Suprapubic skin (tissue), 4 donors: ENCODE measurements at regions not wholly inside any gene's neighbourhood (a gene's known extent, or its start where the extent isn't known, plus 50 kb on each side); places are given as distances from the start of the nearest gene placed in this dataset.

Source experiments
- CTCF ChIP-seq, 2 donors: fragments of 200-600 bp in 1 of 2; fragments of 450-650 bp in 1 of 2; sonication (generic) in 1 of 2; IDR thresholded peaks; one replicate each; pipeline ENCODE4 v1.5.1; 2016 to 2019; ENCODE audit warnings: antibody characterized with exemption in 2 of 2, mild to moderate bottlenecking in 1 of 2, moderate library complexity in 1 of 2
- EP300 ChIP-seq: sonication (generic); formaldehyde crosslinking; IDR thresholded peaks from one replicate; pipeline ENCODE4 v1.6.1; 2017; ENCODE audit warnings: antibody characterized with exemption
- POLR2A ChIP-seq, 2 donors: fragments of 450-650 bp; IDR thresholded peaks; one replicate each; pipeline ENCODE4 v1.6.1; 2017; ENCODE audit warnings: antibody characterized with exemption in 2 of 2, mild to moderate bottlenecking in 2 of 2, moderate library complexity in 2 of 2
- POLR2AphosphoS5 ChIP-seq, 3 donors: sonication (generic); formaldehyde crosslinking; IDR thresholded peaks; one replicate each; pipeline ENCODE4 v1.6.1; 2017; ENCODE audit warnings: antibody characterized with exemption in 3 of 3

DNA sequence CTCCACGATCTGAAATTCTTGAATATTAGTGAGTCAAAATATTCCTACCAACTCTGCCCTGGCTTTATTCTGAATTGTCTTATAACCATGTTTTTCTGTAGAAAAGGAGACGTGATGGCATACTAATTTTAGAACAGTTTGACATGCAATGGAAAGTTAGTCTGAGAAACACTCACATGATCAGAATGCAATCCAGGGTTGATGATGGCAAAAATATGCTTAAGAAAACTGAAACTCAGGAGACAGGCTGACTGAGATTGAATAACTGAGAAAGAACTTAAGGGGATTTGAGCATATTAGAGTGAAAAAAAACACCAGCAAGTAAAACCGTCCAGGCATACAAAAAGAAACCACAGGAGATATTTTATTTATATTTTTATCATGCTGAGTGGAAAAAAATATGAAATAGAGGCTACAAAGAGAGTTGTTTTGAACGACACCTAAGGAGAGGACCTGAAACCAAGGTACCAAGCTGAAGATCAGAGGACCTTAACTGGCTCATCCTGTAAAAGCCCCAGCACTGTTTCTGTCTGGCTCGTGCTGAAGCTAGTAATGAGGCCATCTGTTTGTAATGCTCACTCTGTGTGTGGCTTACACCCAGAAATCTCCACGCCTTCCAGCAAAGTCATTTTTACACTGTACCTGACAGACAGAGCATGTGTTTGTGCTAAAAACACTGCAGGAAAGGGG lies 437.2 kb upstream of the PKDCC start:
- TF ChIP-seq CTCF (IDR thresholded peaks at IDR 0.05): no peak
- TF ChIP-seq POLR2A (IDR thresholded peaks at IDR 0.05): no peak
- no peak for TF ChIP-seq POLR2AphosphoS5 (IDR thresholded peaks at IDR 0.05)
- no peak for TF ChIP-seq EP300
